Nephron (organoid): ENCODE measurements at regions not wholly inside any gene's neighbourhood (a gene's known extent, or its start where the extent isn't known, plus 50 kb on each side); places are given as distances from the start of the nearest gene placed in this dataset.
A peak's percentile ranks its signal among the peaks of the same experiment; 100 is the strongest.

Experiments used
- H3K27ac Mint-ChIP-seq, 3 experiments: 2 replicates each; pipeline ENCODE4 v1.8.0; 2020; ENCODE audit warnings: mixed read lengths in 3 of 3, mild to moderate bottlenecking in 2 of 3, moderate library complexity in 1 of 3
- H3K27me3 Mint-ChIP-seq: 2 replicates; pipeline ENCODE4 v1.8.0; 2021; ENCODE audit warnings: low read depth, mild to moderate bottlenecking, moderate library complexity, mixed read lengths
- H3K36me3 Mint-ChIP-seq: 2 replicates; pipeline ENCODE4 v1.8.0; 2020; ENCODE audit warnings: low read depth, mixed read lengths
- H3K4me1 Mint-ChIP-seq: 2 replicates; pipeline ENCODE4 v1.8.0; 2020; ENCODE audit warnings: mixed read lengths
- H3K4me3 Mint-ChIP-seq, 3 experiments: 2 replicates each; pipeline ENCODE4 v1.8.0; 2020; ENCODE audit warnings: mild to moderate bottlenecking in 3 of 3, mixed read lengths in 3 of 3, moderate library complexity in 2 of 3
- H3K9me3 Mint-ChIP-seq: 2 replicates; pipeline ENCODE4 v1.8.0; 2020; ENCODE audit warnings: mixed read lengths
- TF ChIP-seq, protein P1 (sequence below), 3 experiments: fragments of 200-600 bp; sonication (generic); IDR thresholded peaks; one replicate each; pipeline ENCODE4 v1.5.0; 2021; ENCODE audit warnings: antibody characterized with exemption in 3 of 3; ENCODE audit not compliant: unreplicated experiment in 3 of 3

DNA sequence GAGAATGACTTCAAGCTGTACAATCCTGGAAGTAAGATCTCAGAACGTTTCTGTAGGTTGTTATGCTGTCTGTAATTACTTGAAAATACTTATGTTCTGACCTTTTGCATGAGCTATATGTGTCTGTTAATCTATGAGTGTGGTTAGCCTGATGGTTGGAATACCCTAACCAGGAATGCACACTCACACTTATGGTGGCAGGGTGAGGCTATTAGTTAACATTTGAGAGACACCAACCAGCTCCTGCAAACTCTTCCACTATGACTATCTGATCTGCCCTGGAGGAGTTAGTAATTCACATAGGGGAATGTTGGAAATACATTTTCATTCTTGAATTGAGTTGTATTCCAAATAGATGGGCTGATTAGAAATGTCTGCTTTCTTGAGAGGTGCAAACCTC is 450.3 kb downstream of the INHBA start:
- TF ChIP-seq, protein P1, sequence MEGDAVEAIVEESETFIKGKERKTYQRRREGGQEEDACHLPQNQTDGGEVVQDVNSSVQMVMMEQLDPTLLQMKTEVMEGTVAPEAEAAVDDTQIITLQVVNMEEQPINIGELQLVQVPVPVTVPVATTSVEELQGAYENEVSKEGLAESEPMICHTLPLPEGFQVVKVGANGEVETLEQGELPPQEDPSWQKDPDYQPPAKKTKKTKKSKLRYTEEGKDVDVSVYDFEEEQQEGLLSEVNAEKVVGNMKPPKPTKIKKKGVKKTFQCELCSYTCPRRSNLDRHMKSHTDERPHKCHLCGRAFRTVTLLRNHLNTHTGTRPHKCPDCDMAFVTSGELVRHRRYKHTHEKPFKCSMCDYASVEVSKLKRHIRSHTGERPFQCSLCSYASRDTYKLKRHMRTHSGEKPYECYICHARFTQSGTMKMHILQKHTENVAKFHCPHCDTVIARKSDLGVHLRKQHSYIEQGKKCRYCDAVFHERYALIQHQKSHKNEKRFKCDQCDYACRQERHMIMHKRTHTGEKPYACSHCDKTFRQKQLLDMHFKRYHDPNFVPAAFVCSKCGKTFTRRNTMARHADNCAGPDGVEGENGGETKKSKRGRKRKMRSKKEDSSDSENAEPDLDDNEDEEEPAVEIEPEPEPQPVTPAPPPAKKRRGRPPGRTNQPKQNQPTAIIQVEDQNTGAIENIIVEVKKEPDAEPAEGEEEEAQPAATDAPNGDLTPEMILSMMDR (IDR thresholded peaks at IDR 0.05; ENCODE audit: unreplicated experiment in 3 of 3), result no peak
- Mint-ChIP-seq H3K9me3 (peaks cover 7% of the 10 kb centered on the region), H3K27ac (no peak overlapping the region), H3K4me3 (no peak overlapping the region), H3K27me3 (no peaks in the 10 kb centered on the region), H3K4me1 (peaks cover 4% of the 10 kb centered on the region), H3K36me3 (no peaks in the 10 kb centered on the region)

DNA sequence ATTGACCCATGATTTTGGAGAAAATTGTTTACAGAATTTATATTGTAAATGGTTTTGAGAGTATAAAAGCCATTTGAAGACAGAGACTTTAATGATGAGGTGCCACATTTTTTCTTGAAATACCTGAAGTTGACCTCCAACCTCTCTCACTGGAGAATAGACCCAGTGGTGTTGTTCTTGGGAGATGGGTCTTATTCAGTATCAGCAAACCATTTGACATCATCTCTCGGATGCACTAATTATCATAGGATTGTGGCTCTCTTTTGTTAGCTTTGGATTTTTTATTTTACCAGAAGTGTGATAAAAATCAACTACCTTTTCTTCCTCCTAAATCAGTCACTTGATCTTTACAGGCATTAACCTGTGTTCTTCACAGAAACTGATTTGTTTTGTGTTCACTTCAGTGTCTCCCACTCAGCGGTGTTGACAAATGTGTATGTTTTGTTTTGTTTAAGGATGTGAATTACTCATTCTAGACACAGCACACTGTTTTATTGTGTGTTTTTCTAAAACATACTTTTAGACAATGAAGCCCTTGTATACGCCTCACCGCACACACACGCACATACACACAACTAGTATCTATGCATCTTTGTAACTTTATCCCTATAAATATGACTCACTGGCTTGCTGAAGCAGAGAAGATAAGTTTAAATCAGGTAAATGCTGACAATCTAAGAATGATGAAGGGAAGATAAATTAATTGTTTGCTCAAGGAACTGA is 455.6 kb downstream of the INHBA start:
- H3K9me3 Mint-ChIP-seq, result peaks cover 7% of the 10 kb centered on the region
- TF ChIP-seq, protein P1 (IDR thresholded peaks at IDR 0.05; ENCODE audit: unreplicated experiment in 3 of 3), result no peak
- no peaks in the 10 kb centered on the region for H3K36me3 Mint-ChIP-seq
- no peak overlapping the region for H3K27ac Mint-ChIP-seq
- H3K27me3 Mint-ChIP-seq, result no peaks in the 10 kb centered on the region
- no peaks in the 10 kb centered on the region for H3K4me1 Mint-ChIP-seq
- no peak overlapping the region for H3K4me3 Mint-ChIP-seq

DNA sequence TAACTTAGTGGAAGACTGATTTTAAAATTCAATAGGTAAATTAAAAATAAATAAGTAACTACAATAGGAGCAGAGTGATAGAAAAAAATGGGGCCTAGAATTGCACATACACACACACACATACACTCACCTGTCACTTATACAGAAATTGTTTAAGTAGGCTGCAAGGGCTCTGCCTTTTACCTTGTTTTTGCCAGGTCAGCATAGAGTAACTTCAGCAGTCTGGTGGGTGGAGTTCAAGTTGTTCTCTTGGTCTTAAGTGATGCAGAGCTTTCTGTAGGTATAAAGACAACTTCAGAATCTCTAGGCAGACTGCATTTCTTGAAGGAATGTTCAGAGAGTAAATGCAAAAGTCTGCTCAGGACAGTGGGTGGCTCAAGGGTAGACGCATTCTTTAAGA is 457.0 kb downstream of the INHBA start:
- H3K36me3 Mint-ChIP-seq, result no peaks in the 10 kb centered on the region
- peaks cover 7% of the 10 kb centered on the region for H3K9me3 Mint-ChIP-seq
- H3K27me3 Mint-ChIP-seq, result no peaks in the 10 kb centered on the region
- H3K4me3 Mint-ChIP-seq, result no peak overlapping the region
- H3K27ac Mint-ChIP-seq, result no peak overlapping the region
- no peaks in the 10 kb centered on the region for H3K4me1 Mint-ChIP-seq
- TF ChIP-seq, protein P1 (IDR thresholded peaks at IDR 0.05; ENCODE audit: unreplicated experiment in 3 of 3), result no peak

DNA sequence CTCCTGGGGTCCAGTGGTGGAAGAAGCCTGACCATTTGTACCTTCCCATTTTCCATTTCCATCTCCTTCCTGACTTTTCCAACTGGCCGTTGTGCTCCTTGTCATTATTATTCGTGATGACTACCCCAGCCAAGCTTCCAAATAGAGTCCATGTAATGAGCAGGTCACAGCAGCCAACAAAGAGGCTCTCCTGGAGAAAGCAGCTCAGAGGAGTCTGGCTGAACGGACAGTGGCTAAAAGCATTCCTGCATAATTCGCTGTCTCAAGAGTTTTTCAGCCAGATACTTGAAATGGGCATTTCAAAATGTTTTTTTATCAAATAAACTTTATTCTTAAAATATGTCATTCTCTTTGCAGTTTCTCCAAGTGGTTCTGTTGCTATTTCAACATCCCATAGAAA is 458.6 kb downstream of the INHBA start:
- H3K27me3 Mint-ChIP-seq, result no peaks in the 10 kb centered on the region
- TF ChIP-seq, protein P1 (IDR thresholded peaks at IDR 0.05; ENCODE audit: unreplicated experiment in 3 of 3), result no peak
- peaks cover 9% of the 10 kb centered on the region for H3K4me1 Mint-ChIP-seq
- H3K9me3 Mint-ChIP-seq, result peaks cover 3% of the 10 kb centered on the region
- no peak overlapping the region for H3K4me3 Mint-ChIP-seq
- no peak overlapping the region for H3K27ac Mint-ChIP-seq
- no peaks in the 10 kb centered on the region for H3K36me3 Mint-ChIP-seq

DNA sequence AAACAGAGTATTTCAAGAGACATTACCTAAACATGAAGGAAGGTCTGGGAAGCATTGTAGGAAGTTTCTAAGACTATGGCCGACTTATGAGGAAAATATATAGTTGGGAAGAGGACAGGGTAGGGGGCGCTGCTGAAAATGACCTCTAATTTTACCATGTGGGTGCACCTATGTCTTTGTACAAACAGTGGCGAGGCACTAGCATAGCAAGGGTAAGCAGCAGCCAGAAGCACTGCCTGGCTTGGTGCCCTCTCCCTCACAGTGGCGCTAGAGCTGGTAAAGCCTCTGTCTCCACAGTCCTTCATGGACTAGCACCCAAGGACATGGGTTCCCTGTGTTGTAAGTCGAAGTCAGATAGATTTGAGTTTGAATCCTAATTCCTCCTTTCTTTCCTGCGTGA is 461.2 kb downstream of the INHBA start:
- no peak overlapping the region for H3K27ac Mint-ChIP-seq
- peaks cover 4% of the 10 kb centered on the region for H3K27me3 Mint-ChIP-seq
- H3K4me3 Mint-ChIP-seq, result no peak overlapping the region
- no peaks in the 10 kb centered on the region for H3K9me3 Mint-ChIP-seq
- TF ChIP-seq, protein P1 (IDR thresholded peaks at IDR 0.05; ENCODE audit: unreplicated experiment in 3 of 3), result no peak
- peaks cover 15% of the 10 kb centered on the region for H3K4me1 Mint-ChIP-seq
- H3K36me3 Mint-ChIP-seq, result no peaks in the 10 kb centered on the region

DNA sequence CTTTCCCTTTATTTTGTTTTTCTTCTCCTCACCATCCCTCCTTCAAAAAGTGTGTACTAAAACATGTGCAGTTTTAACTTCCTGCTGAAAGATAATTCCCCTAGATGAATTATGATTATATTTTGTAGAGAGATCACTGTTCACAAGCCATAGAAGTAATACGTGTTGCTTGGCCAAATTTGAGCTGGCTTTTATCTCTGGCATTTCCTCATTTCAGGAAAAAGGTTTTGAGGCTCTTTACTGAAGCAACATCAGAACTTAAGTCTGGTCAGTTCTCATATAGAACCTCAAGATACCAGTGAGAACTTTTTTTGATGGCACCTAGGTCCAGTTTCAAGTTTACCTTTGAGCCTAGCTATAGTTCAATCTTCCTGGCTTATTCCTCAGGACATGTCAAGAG is 463.3 kb downstream of the INHBA start:
- no peaks in the 10 kb centered on the region for H3K9me3 Mint-ChIP-seq
- H3K4me3 Mint-ChIP-seq, result no peak overlapping the region
- peaks cover 4% of the 10 kb centered on the region for H3K27me3 Mint-ChIP-seq
- H3K27ac Mint-ChIP-seq, result peak overlapping the region in 2 of 3 experiments; percentile 4 to 17
- H3K4me1 Mint-ChIP-seq, result peaks cover 21% of the 10 kb centered on the region
- TF ChIP-seq, protein P1 (IDR thresholded peaks at IDR 0.05; ENCODE audit: unreplicated experiment in 3 of 3), result no peak
- H3K36me3 Mint-ChIP-seq, result no peaks in the 10 kb centered on the region
